Mesodermal cell (in vitro differentiated cells): ENCODE measurements at regions not wholly inside any gene's neighbourhood (a gene's known extent, or its start where the extent isn't known, plus 50 kb on each side); places are given as distances from the start of the nearest gene placed in this dataset.

Source experiments
- H3K27ac ChIP-seq: 2 replicates; pipeline ENCODE4 v1.7.0; 2013; ENCODE audit warnings: mild to moderate bottlenecking, low read depth, low read length, moderate library complexity; ENCODE audit not compliant: severe bottlenecking
- H3K36me3 ChIP-seq: 2 replicates; pipeline ENCODE4 v1.7.1; 2013; ENCODE audit warnings: mild to moderate bottlenecking, low read length, moderate library complexity; ENCODE audit not compliant: control insufficient read depth, insufficient read depth
- H3K4me1 ChIP-seq: one replicate; pipeline ENCODE4 v1.7.1; 2013; ENCODE audit warnings: mild to moderate bottlenecking, low read length; ENCODE audit not compliant: insufficient read depth, control insufficient read depth, poor library complexity, severe bottlenecking
- H3K4me3 ChIP-seq: 2 replicates; pipeline ENCODE4 v1.7.0; 2013; ENCODE audit warnings: low read length, control low read depth, mild to moderate bottlenecking; ENCODE audit not compliant: insufficient read depth, poor library complexity, severe bottlenecking; ENCODE audit errors: extremely low read depth
- H3K9me3 ChIP-seq: 2 replicates; pipeline ENCODE4 v1.7.1; 2013; ENCODE audit warnings: mild to moderate bottlenecking, low read length, moderate library complexity; ENCODE audit not compliant: control insufficient read depth
- WGBS, 2 experiments: methylation state at CpG; one replicate each; pipeline ENCODE4 v1.1.5; 2013; ENCODE audit warnings: missing lambda C conversion rate in 2 of 2; ENCODE audit not compliant: insufficient coverage in 2 of 2; 5-methylcytosine and 5-hydroxymethylcytosine counted together

GRCh38 chr1:118252624-118253023, 67.6 kb upstream of the SPAG17 start:
- H3K27ac ChIP-seq = no peak overlapping the region
- WGBS, 2 experiments = 83 to 100% methylated on average over 1 of the region's 3 CpGs
- no peaks in the 10 kb centered on the region for H3K36me3 ChIP-seq
- peaks cover 16% of the 10 kb centered on the region for H3K4me1 ChIP-seq
- H3K9me3 ChIP-seq = no peaks in the 10 kb centered on the region
- no peak overlapping the region for H3K4me3 ChIP-seq

GRCh38 chr1:118250232-118250631, 65.2 kb upstream of the SPAG17 start:
- 0 to 8% methylated on average over 2 of the region's 3 CpGs for WGBS, 2 experiments
- no peak overlapping the region for H3K27ac ChIP-seq
- H3K36me3 ChIP-seq = no peaks in the 10 kb centered on the region
- no peaks in the 10 kb centered on the region for H3K9me3 ChIP-seq
- peaks cover 16% of the 10 kb centered on the region for H3K4me1 ChIP-seq
- no peak overlapping the region for H3K4me3 ChIP-seq

DNA sequence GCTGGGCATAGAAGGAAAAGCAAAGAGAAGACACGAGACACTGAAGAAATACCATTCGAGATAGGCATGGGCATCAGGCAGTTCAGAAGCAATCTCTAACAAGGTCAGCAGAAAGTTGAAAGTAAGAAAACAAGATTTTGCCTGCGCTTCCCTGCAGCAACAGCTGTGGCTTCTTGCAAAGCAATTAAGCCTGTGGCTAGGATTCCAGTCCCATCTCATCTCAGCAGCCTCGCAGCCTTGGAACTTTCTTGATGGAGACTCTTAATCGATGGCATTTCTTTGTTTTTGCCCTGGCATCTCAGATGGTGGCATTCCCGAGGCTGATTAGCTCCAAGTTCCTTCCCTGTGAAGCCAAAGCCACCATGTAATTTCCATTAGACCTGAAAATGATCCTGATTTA, 64.6 kb upstream of the SPAG17 start:
- Histone ChIP-seq H3K27ac (no peak overlapping the region), H3K9me3 (no peaks in the 10 kb centered on the region), H3K4me3 (no peak overlapping the region), H3K4me1 (peaks cover 16% of the 10 kb centered on the region), H3K36me3 (no peaks in the 10 kb centered on the region)
- 77 to 82% methylated on average over 6 of the region's 6 CpGs for WGBS, 2 experiments

- Histone ChIP-seq H3K9me3 (no peaks in the 10 kb centered on the region), H3K4me3 (no peak overlapping the region), H3K4me1 (peaks cover 12% of the 10 kb centered on the region), H3K27ac (no peak overlapping the region), H3K36me3 (no peaks in the 10 kb centered on the region)
- 85 to 92% methylated on average over 2 of the region's 3 CpGs for WGBS, 2 experiments
These were observed 62.6 kb upstream of the SPAG17 start for GRCh38 chr1:118247593-118247992.

- H3K36me3 ChIP-seq = no peaks in the 10 kb centered on the region
- no peak overlapping the region for H3K27ac ChIP-seq
- no peak overlapping the region for H3K4me3 ChIP-seq
- H3K4me1 ChIP-seq = peaks cover 12% of the 10 kb centered on the region
- H3K9me3 ChIP-seq = no peaks in the 10 kb centered on the region
These were observed 61.6 kb upstream of the SPAG17 start for GRCh38 chr1:118246646-118247045.

GRCh38 chr1:118244194-118244593, 59.2 kb upstream of the SPAG17 start:
- Histone ChIP-seq H3K27ac (no peak overlapping the region), H3K4me1 (no peaks in the 10 kb centered on the region), H3K36me3 (no peaks in the 10 kb centered on the region), H3K9me3 (peaks cover 7% of the 10 kb centered on the region), H3K4me3 (no peak overlapping the region)
- 67% methylated on average over 3 of the region's 4 CpGs for WGBS, 2 experiments

GRCh38 chr1:118243269-118243668, 58.2 kb upstream of the SPAG17 start:
- no peaks in the 10 kb centered on the region for H3K4me1 ChIP-seq
- peaks cover 12% of the 10 kb centered on the region for H3K9me3 ChIP-seq
- WGBS, 2 experiments = 70 to 82% methylated on average over 3 of the region's 4 CpGs
- no peak overlapping the region for H3K27ac ChIP-seq
- no peak overlapping the region for H3K4me3 ChIP-seq
- H3K36me3 ChIP-seq = no peaks in the 10 kb centered on the region
